GM19023 (cell line): ENCODE measurements at regions not wholly inside any gene's neighbourhood (a gene's known extent, or its start where the extent isn't known, plus 50 kb on each side); places are given as distances from the start of the nearest gene placed in this dataset.

ENCODE experiments used
- ATAC-seq: cut with Tn5 transposase; IDR thresholded peaks from one replicate; pipeline ENCODE4 v1.9.1; 2021; ENCODE audit warnings: mild to moderate bottlenecking, moderate library complexity; ENCODE audit not compliant: unreplicated experiment

GRCh38 chr13:22047082-22047784, 376.4 kb downstream of the FGF9 start:
- no peak for ATAC-seq

GRCh38 chr13:22047785-22048104, 376.9 kb downstream of the FGF9 start:
- ATAC-seq: no peak

DNA sequence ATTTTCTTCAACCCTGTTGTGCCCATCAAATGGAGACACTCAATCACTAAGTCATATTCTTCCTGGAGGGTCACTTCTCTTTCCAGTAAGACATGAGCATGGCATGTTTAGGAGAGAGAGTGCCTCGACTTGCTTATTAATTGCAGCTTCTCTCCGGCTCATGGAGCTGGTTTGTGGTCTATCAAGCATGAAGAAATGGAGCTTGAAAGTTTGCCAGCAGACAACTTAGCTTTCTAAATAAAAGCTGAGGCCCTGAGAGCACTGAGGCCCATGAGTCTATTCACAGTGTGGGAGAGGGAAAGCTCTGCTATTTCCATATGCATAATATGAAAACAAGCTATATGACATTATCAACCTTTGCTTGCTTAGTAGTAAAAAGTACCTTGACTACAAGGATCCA, 378.5 kb downstream of the FGF9 start:
- no peak for ATAC-seq

DNA sequence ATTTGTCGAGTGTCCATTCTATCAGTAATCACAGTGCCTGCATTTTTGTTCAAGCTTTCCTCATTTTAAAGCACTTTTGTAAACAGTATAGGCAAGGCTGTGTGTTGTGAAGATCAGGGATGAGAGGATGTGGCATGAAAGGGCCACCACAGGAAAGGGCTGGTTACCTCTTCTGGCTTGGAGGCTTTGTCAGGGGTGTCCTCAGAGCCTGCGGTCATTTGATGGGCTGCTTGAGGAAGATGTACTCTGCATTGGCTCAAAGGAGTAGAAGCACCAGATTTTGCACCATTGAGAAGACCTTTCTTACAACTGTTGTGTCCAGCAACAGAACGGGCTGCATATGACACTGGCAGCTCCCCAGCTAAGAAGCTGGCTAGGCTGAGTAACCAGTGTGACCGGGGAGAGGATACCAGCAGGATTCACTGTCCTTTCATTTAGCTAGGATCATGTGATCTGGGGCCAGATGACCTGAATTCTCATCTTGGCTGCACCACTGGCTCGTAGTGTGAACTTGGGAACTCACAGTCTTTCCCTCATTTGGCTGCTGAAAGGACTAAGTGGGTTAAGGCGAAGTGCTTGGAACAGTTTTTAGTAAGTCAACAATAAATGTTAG, 380.2 kb downstream of the FGF9 start:
- no peak for ATAC-seq

DNA sequence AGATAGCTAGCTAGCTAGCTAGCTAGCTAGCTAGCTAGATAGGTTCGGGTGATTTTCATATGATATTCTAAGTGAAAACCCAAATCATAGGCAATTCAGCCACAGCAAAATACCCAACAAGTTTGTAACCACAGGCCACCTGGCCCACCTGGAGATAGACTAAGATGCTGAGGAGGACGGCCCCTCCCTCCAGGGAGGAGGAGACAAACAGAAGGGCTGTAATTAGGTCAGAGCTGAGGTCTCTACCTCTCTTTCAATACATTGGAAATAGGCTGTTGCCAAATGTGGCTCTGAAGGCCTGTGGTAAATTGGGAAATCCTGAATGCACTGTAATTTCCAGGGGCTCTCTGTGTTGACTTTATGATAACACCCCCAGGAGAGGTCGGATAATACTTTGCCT, 382.2 kb downstream of the FGF9 start:
- ATAC-seq: no peak

- no peak for ATAC-seq
These were observed 384.4 kb downstream of the FGF9 start for GRCh38 chr13:22055259-22055658.

GRCh38 chr13:22060187-22060586, 389.3 kb downstream of the FGF9 start:
- ATAC-seq: no peak

DNA sequence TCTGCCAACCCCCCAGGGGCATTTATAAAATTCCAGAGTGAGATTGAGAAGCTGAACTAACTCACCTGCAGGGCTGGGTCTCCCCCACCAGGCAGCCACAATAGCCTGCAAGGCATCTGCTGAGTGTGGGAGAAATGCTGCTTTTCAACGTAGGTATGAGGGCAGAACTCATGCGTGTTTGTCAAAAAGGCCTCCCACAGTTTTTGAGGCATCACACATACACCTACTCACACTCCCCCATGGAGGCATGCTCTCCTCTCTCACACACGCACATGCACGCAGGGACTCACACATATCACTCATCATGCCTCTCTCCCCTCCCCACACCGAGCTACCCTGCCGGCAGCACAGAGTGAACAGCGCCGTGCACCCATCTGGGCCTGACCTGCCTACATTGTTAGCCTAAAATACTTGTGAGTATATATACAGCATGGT, 390.5 kb downstream of the FGF9 start:
- ATAC-seq: peak; percentile 74

DNA sequence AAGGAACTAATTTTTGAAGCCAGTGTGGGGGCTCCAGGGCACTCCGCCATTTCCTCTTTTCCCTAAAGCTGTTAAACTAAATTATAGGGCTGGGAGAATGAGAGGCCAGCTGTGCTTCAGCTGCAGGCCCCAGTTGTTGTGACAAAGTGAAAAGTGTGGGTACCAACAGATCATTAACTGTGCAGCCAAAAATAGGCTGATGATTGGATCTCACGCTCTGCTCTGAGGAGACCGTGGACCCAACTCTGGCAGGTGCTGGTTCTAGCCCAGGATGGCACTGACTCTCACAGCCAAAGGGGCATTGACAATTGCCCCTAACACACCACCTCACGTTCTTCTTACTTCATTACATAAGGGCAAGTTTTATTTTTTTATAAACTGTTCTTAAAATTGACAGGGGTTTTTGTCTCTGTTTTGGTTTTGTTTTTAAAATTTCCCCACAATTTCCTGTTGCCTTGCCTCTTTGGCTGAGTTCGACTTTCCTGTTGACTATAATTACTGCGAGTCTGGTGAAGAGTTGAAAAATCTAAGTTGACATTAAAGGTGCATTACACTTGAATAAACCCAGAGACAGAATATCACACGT, 391.0 kb downstream of the FGF9 start:
- peak; percentile 74 for ATAC-seq

- ATAC-seq: no peak
These were observed 391.8 kb downstream of the FGF9 start for GRCh38 chr13:22062478-22063205.

- no peak for ATAC-seq
These were observed 392.7 kb downstream of the FGF9 start for GRCh38 chr13:22063416-22064124.

GRCh38 chr13:22064854-22065620, 394.2 kb downstream of the FGF9 start:
- no peak for ATAC-seq

DNA sequence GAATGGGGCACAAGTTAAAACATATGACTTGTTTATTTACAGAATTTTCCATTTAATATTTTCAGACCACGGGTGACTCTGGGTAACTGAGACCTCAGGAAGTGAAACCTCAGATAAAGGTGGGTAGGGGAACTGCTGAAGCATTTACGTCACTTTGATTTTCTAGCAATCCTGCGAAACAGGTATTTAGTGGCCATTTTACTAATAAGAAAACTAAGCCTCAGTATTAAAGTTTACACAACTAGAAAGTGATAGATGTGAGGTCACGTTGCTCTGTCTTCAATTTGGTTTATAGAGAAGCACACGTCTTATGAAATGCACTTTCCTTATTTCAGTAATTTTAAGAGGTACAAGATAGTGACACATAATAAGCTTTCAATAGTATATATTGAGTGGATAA, 402.8 kb downstream of the FGF9 start:
- no peak for ATAC-seq

DNA sequence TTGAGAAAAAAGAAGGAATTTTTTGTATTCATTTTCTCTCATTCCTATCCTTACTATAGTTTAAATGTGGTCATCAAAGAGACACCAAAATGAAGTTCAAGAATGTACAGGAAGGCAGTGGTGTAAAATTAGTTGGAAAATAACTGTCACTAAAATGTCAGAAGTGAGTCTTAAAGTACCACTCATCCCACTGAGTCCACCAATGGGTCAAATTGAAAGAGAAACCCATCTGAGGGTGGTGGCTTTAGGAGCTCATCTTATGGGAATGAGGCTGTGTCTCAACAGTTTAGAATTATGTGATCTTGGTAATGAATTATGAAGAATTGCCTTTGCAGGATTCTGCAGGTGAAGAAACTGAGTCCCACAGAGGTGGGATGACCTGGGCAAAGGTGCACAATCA, 403.5 kb downstream of the FGF9 start:
- ATAC-seq: no peak

DNA sequence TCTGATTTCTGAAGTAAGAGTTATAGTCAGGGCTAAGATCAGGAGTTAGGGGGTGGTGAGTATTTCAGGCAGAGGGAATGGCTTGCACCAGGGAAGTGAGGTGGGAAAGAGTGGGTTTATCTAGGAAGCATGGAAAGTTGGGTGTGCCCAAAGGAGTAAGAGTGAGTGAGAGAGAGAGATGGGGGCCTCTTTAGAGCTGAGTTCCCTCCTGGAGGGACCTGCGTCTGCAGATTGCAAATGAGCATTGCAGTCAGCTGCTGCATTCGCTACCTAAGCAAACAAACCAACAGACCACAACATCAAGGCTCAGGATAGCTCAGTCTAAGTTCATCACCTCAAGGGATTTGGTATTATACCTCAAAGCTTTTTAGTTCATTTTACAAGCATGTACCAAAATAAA, 405.8 kb downstream of the FGF9 start:
- ATAC-seq: no peak

DNA sequence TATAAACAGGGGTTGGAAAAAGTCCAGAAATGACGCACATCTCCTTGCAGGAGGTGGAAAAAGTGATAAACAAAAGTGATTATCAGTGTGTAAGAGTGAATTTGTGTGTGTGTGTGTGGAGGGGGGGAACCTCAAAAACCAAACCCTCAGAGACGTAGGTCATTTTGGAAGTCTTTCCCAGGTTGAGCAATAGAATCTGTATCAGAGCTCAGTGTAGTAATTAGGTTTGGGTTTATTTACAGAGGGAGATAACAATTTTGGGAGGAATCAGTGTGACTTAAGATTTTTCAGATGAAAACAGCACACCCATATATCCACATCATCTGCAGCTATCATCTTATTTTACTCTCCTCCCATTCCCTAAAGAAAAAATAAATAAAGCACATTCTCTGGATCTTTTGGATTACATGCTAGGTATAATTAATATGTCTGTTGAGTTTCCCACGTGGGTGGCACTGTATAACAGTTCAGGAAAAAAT, 406.4 kb downstream of the FGF9 start:
- no peak for ATAC-seq

- ATAC-seq: no peak
These were observed 406.9 kb downstream of the FGF9 start for GRCh38 chr13:22077764-22078163.

GRCh38 chr13:22079961-22080360, 409.1 kb downstream of the FGF9 start:
- ATAC-seq: no peak

DNA sequence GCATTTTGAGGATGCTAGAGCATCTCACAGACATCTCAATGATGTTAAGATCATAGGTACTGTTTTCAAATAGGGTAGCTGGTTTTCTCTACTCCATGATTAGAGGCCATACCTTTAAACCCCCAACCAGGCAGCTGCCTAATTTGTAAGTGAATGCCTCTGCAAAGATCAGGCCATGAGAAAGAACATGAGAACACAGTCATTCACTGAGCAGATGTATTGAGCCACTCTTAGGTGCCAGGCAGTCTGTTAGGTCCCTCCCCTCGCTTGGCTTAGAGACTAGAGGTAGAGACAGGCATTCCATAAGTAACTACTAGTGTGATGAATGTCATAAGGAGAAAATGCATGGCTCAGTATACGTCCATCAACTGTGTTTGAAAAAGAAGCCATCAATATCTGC, 410.0 kb downstream of the FGF9 start:
- ATAC-seq: no peak

DNA sequence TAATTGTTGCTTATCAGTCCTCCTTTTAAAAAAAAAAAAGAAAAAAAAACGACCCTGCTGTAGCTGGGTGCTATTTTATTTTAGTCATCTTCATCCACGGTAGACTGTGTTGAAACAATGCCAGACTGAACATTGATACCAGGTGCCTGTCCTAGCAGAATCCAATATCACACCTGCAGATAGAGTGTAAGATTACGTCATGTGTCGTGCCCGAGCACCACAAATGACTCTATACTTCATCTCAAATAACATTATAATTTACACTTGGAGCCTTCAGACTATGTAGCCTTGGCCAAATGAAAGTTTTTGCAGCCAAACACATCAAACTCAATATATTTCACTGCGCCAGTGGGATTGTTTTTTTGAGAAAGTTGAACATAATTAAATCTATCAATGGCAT, 410.6 kb downstream of the FGF9 start:
- ATAC-seq: no peak
